ENCODE measurements at regions not wholly inside any gene's neighbourhood (a gene's known extent, or its start where the extent isn't known, plus 50 kb on each side); places are given as distances from the start of the nearest gene placed in this dataset.

GRCh38 chr2:7609974-7610373, 692.8 kb downstream of the RNF144A start:
- TF ChIP-seq EZH2 (IDR thresholded peaks at IDR 0.05; ENCODE audit: insufficient read depth, poor library complexity, severe bottlenecking) = no peak
- no peak for TF ChIP-seq EZH2phosphoT487 (IDR thresholded peaks at IDR 0.05; ENCODE audit: insufficient read depth, low read depth)

Measured in GM23248 (cell line).